Lower leg skin (tissue), 3 donors: ENCODE measurements at regions not wholly inside any gene's neighbourhood (a gene's known extent, or its start where the extent isn't known, plus 50 kb on each side); places are given as distances from the start of the nearest gene placed in this dataset.

Source experiments
- POLR2A ChIP-seq, 2 donors: fragments of 450-650 bp; IDR thresholded peaks; one replicate each; pipeline ENCODE4 v1.6.1; 2016 to 2017; ENCODE audit warnings: antibody characterized with exemption in 2 of 2, mild to moderate bottlenecking in 1 of 2, moderate library complexity in 1 of 2
- TF ChIP-seq, protein P1 (sequence below), 3 donors: fragments of 450-650 bp; IDR thresholded peaks; one replicate each; pipeline ENCODE4 v1.5.1; 2016; ENCODE audit warnings: antibody characterized with exemption in 3 of 3, mild to moderate bottlenecking in 3 of 3, moderate library complexity in 2 of 3

DNA sequence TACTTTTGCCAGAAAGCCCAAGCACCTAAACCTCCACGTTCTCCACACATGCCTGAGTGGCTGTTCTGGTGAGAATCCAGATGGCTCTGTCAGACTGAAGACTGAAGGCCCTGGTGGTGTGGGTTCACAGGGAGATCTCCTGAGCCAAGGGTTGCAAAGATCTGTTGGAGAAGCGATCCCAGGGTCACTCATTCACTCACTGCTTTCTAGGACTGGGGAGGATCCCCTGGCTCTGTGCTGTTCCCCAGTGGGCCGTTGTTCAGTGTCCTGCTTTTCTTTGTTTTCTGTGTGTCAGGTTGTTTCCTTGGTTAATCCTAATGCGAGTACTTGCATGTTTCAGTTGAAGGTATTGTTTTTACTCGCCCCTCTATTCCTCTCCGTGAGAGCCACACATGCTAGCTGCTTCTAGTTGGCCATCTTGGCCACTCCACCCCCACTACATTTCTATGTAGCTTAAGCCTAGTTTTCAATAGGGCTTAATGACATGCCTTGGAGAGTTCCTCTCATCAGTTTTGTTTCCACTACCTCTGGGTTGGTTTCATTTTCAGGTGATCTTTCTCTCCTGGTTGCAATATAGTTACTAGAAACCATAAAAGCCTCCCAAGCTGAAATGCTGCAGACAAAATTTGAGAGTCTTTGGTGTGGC, 144.5 kb upstream of the SLC38A2 start:
- TF ChIP-seq, protein P1, sequence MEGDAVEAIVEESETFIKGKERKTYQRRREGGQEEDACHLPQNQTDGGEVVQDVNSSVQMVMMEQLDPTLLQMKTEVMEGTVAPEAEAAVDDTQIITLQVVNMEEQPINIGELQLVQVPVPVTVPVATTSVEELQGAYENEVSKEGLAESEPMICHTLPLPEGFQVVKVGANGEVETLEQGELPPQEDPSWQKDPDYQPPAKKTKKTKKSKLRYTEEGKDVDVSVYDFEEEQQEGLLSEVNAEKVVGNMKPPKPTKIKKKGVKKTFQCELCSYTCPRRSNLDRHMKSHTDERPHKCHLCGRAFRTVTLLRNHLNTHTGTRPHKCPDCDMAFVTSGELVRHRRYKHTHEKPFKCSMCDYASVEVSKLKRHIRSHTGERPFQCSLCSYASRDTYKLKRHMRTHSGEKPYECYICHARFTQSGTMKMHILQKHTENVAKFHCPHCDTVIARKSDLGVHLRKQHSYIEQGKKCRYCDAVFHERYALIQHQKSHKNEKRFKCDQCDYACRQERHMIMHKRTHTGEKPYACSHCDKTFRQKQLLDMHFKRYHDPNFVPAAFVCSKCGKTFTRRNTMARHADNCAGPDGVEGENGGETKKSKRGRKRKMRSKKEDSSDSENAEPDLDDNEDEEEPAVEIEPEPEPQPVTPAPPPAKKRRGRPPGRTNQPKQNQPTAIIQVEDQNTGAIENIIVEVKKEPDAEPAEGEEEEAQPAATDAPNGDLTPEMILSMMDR (IDR thresholded peaks at IDR 0.05) = no peak
- TF ChIP-seq POLR2A (IDR thresholded peaks at IDR 0.05) = no peak
